Neural progenitor cell (in vitro differentiated cells): ENCODE measurements at regions not wholly inside any gene's neighbourhood (a gene's known extent, or its start where the extent isn't known, plus 50 kb on each side); places are given as distances from the start of the nearest gene placed in this dataset.

Experiments used
- DNase-seq: peaks from one replicate; pipeline ENCODE4 v3.0.0-alpha.2; 2016; ENCODE audit warnings: low spot score
- H2AFZ ChIP-seq: fragments of 200-600 bp; sonication (generic); replicated peaks from 2 replicates; pipeline ENCODE4 v1.6.1; 2016; ENCODE audit warnings: antibody characterized with exemption
- H3F3A ChIP-seq: fragments of 200-600 bp; sonication (generic); 2 replicates; pipeline ENCODE4 v1.6.1; 2016; ENCODE audit warnings: antibody characterized with exemption, low read depth
- H3K27ac ChIP-seq: fragments of 200-600 bp; sonication (generic); 2 replicates; pipeline ENCODE4 v1.5.1; 2016; ENCODE audit warnings: mild to moderate bottlenecking
- H3K27me3 ChIP-seq: fragments of 200-600 bp; sonication (generic); 2 replicates; pipeline ENCODE4 v1.6.1; 2016; ENCODE audit warnings: mild to moderate bottlenecking, moderate library complexity
- H3K36me3 ChIP-seq: fragments of 200-600 bp; sonication (generic); 2 replicates; pipeline ENCODE4 v1.5.1; 2016
- H3K4me1 ChIP-seq: fragments of 200-600 bp; sonication (generic); 2 replicates; pipeline ENCODE4 v1.6.1; 2016; ENCODE audit warnings: mixed run types
- H3K4me2 ChIP-seq: fragments of 200-600 bp; sonication (generic); 2 replicates; pipeline ENCODE4 v1.6.1; 2016
- H3K4me3 ChIP-seq: fragments of 200-600 bp; sonication (generic); 2 replicates; pipeline ENCODE4 v1.5.1; 2016
- H3K79me2 ChIP-seq: fragments of 200-600 bp; sonication (generic); 2 replicates; pipeline ENCODE4 v1.6.1; 2016; ENCODE audit warnings: low read depth
- H3K9ac ChIP-seq: fragments of 200-600 bp; sonication (generic); 2 replicates; pipeline ENCODE4 v1.6.1; 2016
- H3K9me3 ChIP-seq: fragments of 200-600 bp; sonication (generic); 2 replicates; pipeline ENCODE4 v1.5.1; 2016; ENCODE audit warnings: low read depth
- H4K20me1 ChIP-seq: fragments of 200-600 bp; sonication (generic); 2 replicates; pipeline ENCODE4 v1.6.1; 2016; ENCODE audit warnings: low read depth
- H3K27ac Mint-ChIP-seq: 3 replicates; pipeline ENCODE4 v1.8.0; 2021; ENCODE audit warnings: mixed read lengths
- H3K27me3 Mint-ChIP-seq: 2 replicates; pipeline ENCODE4 v1.8.0; 2022; ENCODE audit warnings: low read depth, mild to moderate bottlenecking, inconsistent platforms, moderate library complexity, mixed read lengths; ENCODE audit not compliant: insufficient read depth
- H3K36me3 Mint-ChIP-seq: 3 replicates; pipeline ENCODE4 v1.8.0; 2021; ENCODE audit warnings: mixed read lengths
- H3K4me1 Mint-ChIP-seq: 3 replicates; pipeline ENCODE4 v1.8.0; 2021; ENCODE audit warnings: mixed read lengths
- H3K4me3 Mint-ChIP-seq: 3 replicates; pipeline ENCODE4 v1.8.0; 2021; ENCODE audit warnings: mild to moderate bottlenecking, moderate library complexity, mixed read lengths
- H3K9me3 Mint-ChIP-seq: 3 replicates; pipeline ENCODE4 v1.8.0; 2020; ENCODE audit warnings: mixed read lengths
- EZH2 ChIP-seq: fragments of 200-600 bp; sonication (generic); IDR thresholded peaks from 2 replicates; pipeline ENCODE4 v1.6.1; 2017; ENCODE audit warnings: antibody characterized with exemption, mild to moderate bottlenecking, moderate library complexity
- EZH2phosphoT487 ChIP-seq: fragments of 200-600 bp; sonication (generic); IDR thresholded peaks from 2 replicates; pipeline ENCODE4 v1.6.1; 2017; ENCODE audit warnings: antibody characterized with exemption
- TF ChIP-seq, protein P1 (sequence below): fragments of 200-600 bp; sonication (generic); IDR thresholded peaks from 2 replicates; pipeline ENCODE4 v1.5.1; 2017; ENCODE audit warnings: antibody characterized with exemption, mild to moderate bottlenecking

DNA sequence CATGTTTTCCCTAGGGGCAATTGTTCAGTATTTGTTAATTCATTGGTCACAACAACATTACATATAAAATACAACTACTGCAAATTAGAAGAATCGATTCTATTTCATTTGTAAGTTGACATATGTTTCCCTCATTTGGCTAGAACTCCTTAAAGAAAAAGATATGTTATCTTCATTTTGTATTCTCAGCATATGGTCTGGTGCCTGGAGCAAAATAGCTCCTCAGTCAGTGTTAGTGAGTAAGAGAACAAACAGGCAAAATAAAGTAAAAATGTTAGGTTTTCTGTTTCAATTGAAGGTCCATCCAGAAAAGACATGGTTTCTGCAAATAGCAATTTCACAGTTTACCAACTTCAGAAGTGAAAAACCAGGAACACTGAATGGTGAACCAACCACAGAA lies 1343.1 kb downstream of the ROBO1 start:
- H2AFZ ChIP-seq: no peak overlapping the region

GRCh38 chr3:78426454-78426853 lies 1341.3 kb downstream of the ROBO1 start:
- no peak overlapping the region for H3K4me3 Mint-ChIP-seq
- no peaks in the 10 kb centered on the region for H3K9me3 ChIP-seq

More for the DNA sequence above, 1343.1 kb downstream of the ROBO1 start:
- Histone ChIP-seq H3F3A (no peaks in the 10 kb centered on the region), H3K36me3 (no peaks in the 10 kb centered on the region), H3K4me3 (no peak overlapping the region), H4K20me1 (no peaks in the 10 kb centered on the region), H3K79me2 (no peaks in the 10 kb centered on the region), H3K4me2 (no peak overlapping the region), H3K27ac (no peak overlapping the region), H3K27me3 (no peaks in the 10 kb centered on the region), H3K9ac (no peak overlapping the region), H3K4me1 (no peaks in the 10 kb centered on the region), H3K9me3 (no peaks in the 10 kb centered on the region)
- no peak for TF ChIP-seq EZH2
- TF ChIP-seq, protein P1, sequence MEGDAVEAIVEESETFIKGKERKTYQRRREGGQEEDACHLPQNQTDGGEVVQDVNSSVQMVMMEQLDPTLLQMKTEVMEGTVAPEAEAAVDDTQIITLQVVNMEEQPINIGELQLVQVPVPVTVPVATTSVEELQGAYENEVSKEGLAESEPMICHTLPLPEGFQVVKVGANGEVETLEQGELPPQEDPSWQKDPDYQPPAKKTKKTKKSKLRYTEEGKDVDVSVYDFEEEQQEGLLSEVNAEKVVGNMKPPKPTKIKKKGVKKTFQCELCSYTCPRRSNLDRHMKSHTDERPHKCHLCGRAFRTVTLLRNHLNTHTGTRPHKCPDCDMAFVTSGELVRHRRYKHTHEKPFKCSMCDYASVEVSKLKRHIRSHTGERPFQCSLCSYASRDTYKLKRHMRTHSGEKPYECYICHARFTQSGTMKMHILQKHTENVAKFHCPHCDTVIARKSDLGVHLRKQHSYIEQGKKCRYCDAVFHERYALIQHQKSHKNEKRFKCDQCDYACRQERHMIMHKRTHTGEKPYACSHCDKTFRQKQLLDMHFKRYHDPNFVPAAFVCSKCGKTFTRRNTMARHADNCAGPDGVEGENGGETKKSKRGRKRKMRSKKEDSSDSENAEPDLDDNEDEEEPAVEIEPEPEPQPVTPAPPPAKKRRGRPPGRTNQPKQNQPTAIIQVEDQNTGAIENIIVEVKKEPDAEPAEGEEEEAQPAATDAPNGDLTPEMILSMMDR: no peak
- TF ChIP-seq EZH2phosphoT487: no peak
- Mint-ChIP-seq H3K27ac (no peak overlapping the region), H3K27me3 (no peaks in the 10 kb centered on the region), H3K9me3 (no peaks in the 10 kb centered on the region), H3K4me3 (no peak overlapping the region), H3K4me1 (no peaks in the 10 kb centered on the region), H3K36me3 (no peaks in the 10 kb centered on the region)
- DNase-seq: no peak

GRCh38 chr3:78427303-78427702 lies 1340.5 kb downstream of the ROBO1 start:
- Histone ChIP-seq H3K4me1 (no peaks in the 10 kb centered on the region), H3K4me2 (no peak overlapping the region), H3K79me2 (no peaks in the 10 kb centered on the region), H3K4me3 (no peak overlapping the region), H2AFZ (no peak overlapping the region), H3K27ac (no peak overlapping the region), H3F3A (no peaks in the 10 kb centered on the region), H4K20me1 (no peaks in the 10 kb centered on the region), H3K27me3 (no peaks in the 10 kb centered on the region), H3K9me3 (no peaks in the 10 kb centered on the region), H3K36me3 (no peaks in the 10 kb centered on the region), H3K9ac (no peak overlapping the region)
- Mint-ChIP-seq H3K36me3 (no peaks in the 10 kb centered on the region), H3K27ac (no peak overlapping the region), H3K4me3 (no peak overlapping the region), H3K9me3 (peaks cover 2% of the 10 kb centered on the region), H3K27me3 (no peaks in the 10 kb centered on the region), H3K4me1 (no peaks in the 10 kb centered on the region)
- TF ChIP-seq EZH2 (no peak), EZH2phosphoT487 (no peak)
- TF ChIP-seq, protein P1: no peak
- no peak for DNase-seq

More at GRCh38 chr3:78426454-78426853, 1341.3 kb downstream of the ROBO1 start:
- no peaks in the 10 kb centered on the region for H3K36me3 Mint-ChIP-seq
- Histone ChIP-seq H3K27me3 (no peaks in the 10 kb centered on the region), H3K36me3 (no peaks in the 10 kb centered on the region), H3K4me1 (no peaks in the 10 kb centered on the region), H4K20me1 (no peaks in the 10 kb centered on the region), H2AFZ (no peak overlapping the region), H3K79me2 (no peaks in the 10 kb centered on the region), H3F3A (no peaks in the 10 kb centered on the region), H3K9ac (no peak overlapping the region), H3K4me3 (no peak overlapping the region), H3K27ac (no peak overlapping the region), H3K4me2 (no peak overlapping the region)
- H3K27me3 Mint-ChIP-seq: no peaks in the 10 kb centered on the region
- H3K27ac Mint-ChIP-seq: no peak overlapping the region
- no peak for TF ChIP-seq EZH2
- TF ChIP-seq EZH2phosphoT487: no peak
- TF ChIP-seq, protein P1: no peak
- H3K4me1 Mint-ChIP-seq: no peaks in the 10 kb centered on the region
- peaks cover 2% of the 10 kb centered on the region for H3K9me3 Mint-ChIP-seq
- no peak for DNase-seq
